GM10248 (cell line): ENCODE measurements at regions not wholly inside any gene's neighbourhood (a gene's known extent, or its start where the extent isn't known, plus 50 kb on each side); places are given as distances from the start of the nearest gene placed in this dataset.

Experiments used
- CTCF ChIA-PET: fragments of 300-600 bp; sonication (Branson Sonifier 250); formaldehyde crosslinking; extraction: SDS; loops from one replicate; lab custom pipeline; 2021; ENCODE audit warnings: antibody characterized with exemption; lab: Yijun Ruan, JAX
- POLR2A ChIA-PET: fragments of 350-650 bp; sonication (Branson Sonifier 250); formaldehyde crosslinking; extraction: SDS; loops from one replicate; lab custom pipeline; 2020; ENCODE audit warnings: antibody characterized with exemption; lab: Yijun Ruan, JAX
- DNase-seq: peaks from one replicate; pipeline ENCODE4 v3.0.0; 2012; ENCODE audit errors: extremely low spot score
- CTCF ChIP-seq: IDR thresholded peaks from 2 replicates; pipeline ENCODE4 v1.5.1; 2012; ENCODE audit warnings: mild to moderate bottlenecking, low read depth; ENCODE audit errors: extremely low read depth, missing control alignments, control extremely low read depth

- CTCF ChIA-PET: no interaction called here
- POLR2A ChIA-PET: no interaction called here
- no peak for TF ChIP-seq CTCF
- no peak for DNase-seq
Observed at GRCh38 chr5:105330185-105330584, 1767.6 kb upstream of the NUDT12 start.

- CTCF ChIA-PET: no interaction called here
- no peak for DNase-seq
- no peak for TF ChIP-seq CTCF
- POLR2A ChIA-PET: no interaction called here
Observed at GRCh38 chr5:105304859-105305258, 1742.3 kb upstream of the NUDT12 start.

GRCh38 chr5:105288946-105289345 is 1726.4 kb upstream of the NUDT12 start:
- TF ChIP-seq CTCF: no peak
- POLR2A ChIA-PET: no interaction called here
- no peak for DNase-seq
- CTCF ChIA-PET: no interaction called here

DNA sequence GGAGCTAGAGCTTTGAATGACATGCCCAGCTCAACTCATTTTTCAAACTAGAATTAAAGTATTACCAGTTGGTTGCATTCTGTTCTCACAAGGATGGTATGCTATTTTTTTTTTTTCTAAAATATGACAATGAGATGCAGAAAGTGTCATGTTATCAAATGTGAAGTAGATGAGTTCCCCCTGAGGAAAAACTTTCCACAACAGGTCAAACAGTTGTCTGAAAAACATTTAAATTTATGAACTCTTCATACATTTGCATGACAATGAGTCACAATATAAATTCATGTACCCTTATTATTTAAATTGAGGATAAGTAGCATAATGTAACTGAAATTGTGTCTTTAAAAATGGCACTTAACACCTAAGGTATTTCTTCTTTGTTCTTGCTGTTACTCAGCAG is 1720.5 kb upstream of the NUDT12 start:
- ChIA-PET POLR2A (no interaction called here), CTCF (no interaction called here)
- DNase-seq: no peak
- no peak for TF ChIP-seq CTCF

DNA sequence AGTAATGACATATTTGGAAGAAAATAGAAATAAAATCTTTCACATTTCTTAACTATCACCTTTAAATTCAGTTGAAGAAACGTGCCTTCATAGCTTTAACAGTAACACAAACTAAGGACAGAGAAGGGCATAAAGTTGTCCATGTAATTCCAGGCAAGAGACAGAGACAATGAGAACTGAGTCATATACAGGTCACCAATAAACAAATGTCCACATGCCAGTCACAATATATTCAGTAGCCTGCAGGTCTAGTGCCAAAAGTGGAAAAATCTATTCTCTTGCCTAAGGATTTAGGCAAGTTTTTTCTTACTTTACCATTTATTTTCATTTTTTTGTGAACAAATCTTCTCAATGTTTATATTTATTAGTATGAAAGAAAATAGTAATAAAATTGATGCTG is 1711.5 kb upstream of the NUDT12 start:
- no peak for DNase-seq
- ChIA-PET POLR2A (no interaction called here), CTCF (no interaction called here)
- no peak for TF ChIP-seq CTCF

DNA sequence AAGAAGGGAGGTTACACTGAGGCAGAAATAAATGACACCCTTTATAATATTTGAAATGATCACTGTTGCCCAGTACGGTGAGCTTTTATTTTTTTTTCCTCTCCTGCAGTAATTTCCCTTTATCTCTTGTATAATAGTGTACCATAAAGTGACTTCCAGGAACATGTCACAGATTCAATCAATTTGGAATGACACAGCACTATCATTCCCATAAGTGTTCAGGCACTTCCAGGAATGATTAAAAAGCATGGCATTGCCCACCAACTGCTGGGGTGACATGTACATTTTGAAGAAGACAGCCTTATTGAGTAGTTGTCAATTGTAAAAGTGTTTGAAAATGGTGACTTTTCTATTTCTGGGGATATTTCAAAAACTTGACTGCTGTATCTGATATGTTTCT is 1700.9 kb upstream of the NUDT12 start:
- TF ChIP-seq CTCF: no peak
- no peak for DNase-seq
- ChIA-PET CTCF (interaction anchor here (1.5 kb wide), 1 partner anchor 9 kb away, joined by 3 read pairs; no protein-coding TSS in a partner anchor), POLR2A (no interaction called here)
